ENCODE measurements at regions not wholly inside any gene's neighbourhood (a gene's known extent, or its start where the extent isn't known, plus 50 kb on each side); places are given as distances from the start of the nearest gene placed in this dataset.

GRCh38 chr15:69854001-69854400 is 243.7 kb downstream of the TLE3 start:
- DNase-seq (ENCODE audit: low read depth) = no peak
- H3K4me3 ChIP-seq (ENCODE audit: low read depth, low read length) = no peak overlapping the region
- TF ChIP-seq CTCF (conservative IDR thresholded peaks at IDR 0.05; ENCODE audit: low read depth, low read length) = no peak

GRCh38 chr15:69854521-69855181 is 243.1 kb downstream of the TLE3 start:
- no peak overlapping the region for H3K4me3 ChIP-seq (ENCODE audit: low read depth, low read length)
- peak; percentile 45 for DNase-seq (ENCODE audit: low read depth)
- TF ChIP-seq CTCF (conservative IDR thresholded peaks at IDR 0.05; ENCODE audit: low read depth, low read length) = no peak

- no peak for TF ChIP-seq CTCF (conservative IDR thresholded peaks at IDR 0.05; ENCODE audit: low read depth, low read length)
- H3K4me3 ChIP-seq (ENCODE audit: low read depth, low read length) = no peak overlapping the region
- DNase-seq (ENCODE audit: low read depth) = no peak
Observed at GRCh38 chr15:69855258-69856000, 242.3 kb downstream of the TLE3 start.

- DNase-seq (ENCODE audit: low read depth) = no peak
- no peak overlapping the region for H3K4me3 ChIP-seq (ENCODE audit: low read depth, low read length)
- TF ChIP-seq CTCF (conservative IDR thresholded peaks at IDR 0.05; ENCODE audit: low read depth, low read length) = no peak
Observed at GRCh38 chr15:69857250-69857649, 240.5 kb downstream of the TLE3 start.

GRCh38 chr15:69857686-69858391 is 239.9 kb downstream of the TLE3 start:
- DNase-seq (ENCODE audit: low read depth) = no peak
- no peak for TF ChIP-seq CTCF (conservative IDR thresholded peaks at IDR 0.05; ENCODE audit: low read depth, low read length)
- H3K4me3 ChIP-seq (ENCODE audit: low read depth, low read length) = no peak overlapping the region

GRCh38 chr15:69858456-69858855 is 239.3 kb downstream of the TLE3 start:
- H3K4me3 ChIP-seq (ENCODE audit: low read depth, low read length) = no peak overlapping the region
- DNase-seq (ENCODE audit: low read depth) = no peak
- TF ChIP-seq CTCF (conservative IDR thresholded peaks at IDR 0.05; ENCODE audit: low read depth, low read length) = no peak

Measured in epithelial cell of proximal tubule (primary cell).